ENCODE measurements at regions not wholly inside any gene's neighbourhood (a gene's known extent, or its start where the extent isn't known, plus 50 kb on each side); places are given as distances from the start of the nearest gene placed in this dataset.

DNA sequence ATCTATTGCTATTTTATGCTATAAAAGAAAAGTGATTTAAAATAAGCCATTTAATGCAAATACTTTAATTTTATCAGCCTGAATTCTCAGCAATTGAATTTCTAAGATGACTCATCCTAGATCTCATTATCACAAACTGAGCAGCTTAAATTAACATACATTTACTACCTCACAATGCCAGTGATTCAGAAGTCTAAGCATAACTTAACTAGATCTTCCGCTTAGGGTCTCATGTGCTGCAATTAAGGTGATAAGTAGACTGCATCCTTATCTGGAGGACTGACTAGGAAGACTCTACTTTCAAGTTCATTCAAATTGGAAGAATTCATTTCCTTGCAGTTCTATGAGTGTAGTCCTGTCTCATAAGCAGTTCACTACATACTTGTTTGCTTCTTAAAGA is 286.6 kb downstream of the COL11A1 start:
- Histone ChIP-seq H3K27me3 (no peaks in the 10 kb centered on the region), H3K9me3 (peaks cover 0 to 6% (median 0%) of the 10 kb centered on the region in 11 donors), H3K27ac (no peak overlapping the region), H3K4me3 (no peak overlapping the region), H3K36me3 (no peaks in the 10 kb centered on the region), H3K4me1 (no peaks in the 10 kb centered on the region)
- no peak for ATAC-seq
- TF ChIP-seq, protein P1, sequence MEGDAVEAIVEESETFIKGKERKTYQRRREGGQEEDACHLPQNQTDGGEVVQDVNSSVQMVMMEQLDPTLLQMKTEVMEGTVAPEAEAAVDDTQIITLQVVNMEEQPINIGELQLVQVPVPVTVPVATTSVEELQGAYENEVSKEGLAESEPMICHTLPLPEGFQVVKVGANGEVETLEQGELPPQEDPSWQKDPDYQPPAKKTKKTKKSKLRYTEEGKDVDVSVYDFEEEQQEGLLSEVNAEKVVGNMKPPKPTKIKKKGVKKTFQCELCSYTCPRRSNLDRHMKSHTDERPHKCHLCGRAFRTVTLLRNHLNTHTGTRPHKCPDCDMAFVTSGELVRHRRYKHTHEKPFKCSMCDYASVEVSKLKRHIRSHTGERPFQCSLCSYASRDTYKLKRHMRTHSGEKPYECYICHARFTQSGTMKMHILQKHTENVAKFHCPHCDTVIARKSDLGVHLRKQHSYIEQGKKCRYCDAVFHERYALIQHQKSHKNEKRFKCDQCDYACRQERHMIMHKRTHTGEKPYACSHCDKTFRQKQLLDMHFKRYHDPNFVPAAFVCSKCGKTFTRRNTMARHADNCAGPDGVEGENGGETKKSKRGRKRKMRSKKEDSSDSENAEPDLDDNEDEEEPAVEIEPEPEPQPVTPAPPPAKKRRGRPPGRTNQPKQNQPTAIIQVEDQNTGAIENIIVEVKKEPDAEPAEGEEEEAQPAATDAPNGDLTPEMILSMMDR (IDR thresholded peaks at IDR 0.05) = no peak
- WGBS, 2 donors = 78 to 83% methylated on average over 1 of the region's 1 CpG
- DNase-seq = no peak
- intact Hi-C loops (cut with DNase I) = no loop called here

DNA sequence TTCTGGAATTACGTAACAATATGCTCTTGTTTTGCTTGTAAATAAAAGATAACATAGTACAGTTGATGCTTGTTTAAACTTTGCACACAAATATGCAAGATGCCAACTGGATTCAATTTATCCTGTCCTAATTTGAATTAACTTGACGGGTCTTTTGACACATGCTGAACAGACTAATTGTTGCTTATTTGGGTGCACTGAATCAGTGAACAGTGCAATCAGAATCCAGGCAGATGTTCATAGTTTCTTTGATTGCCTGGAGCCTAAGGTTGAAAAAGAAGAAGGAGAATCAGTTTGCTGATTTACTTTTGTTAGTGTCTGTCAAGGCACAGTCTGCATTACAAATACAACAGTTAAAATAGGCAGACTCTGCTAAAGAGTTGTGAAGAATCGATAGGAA is 307.9 kb downstream of the COL11A1 start:
- intact Hi-C loops (cut with DNase I) = no loop called here

DNA sequence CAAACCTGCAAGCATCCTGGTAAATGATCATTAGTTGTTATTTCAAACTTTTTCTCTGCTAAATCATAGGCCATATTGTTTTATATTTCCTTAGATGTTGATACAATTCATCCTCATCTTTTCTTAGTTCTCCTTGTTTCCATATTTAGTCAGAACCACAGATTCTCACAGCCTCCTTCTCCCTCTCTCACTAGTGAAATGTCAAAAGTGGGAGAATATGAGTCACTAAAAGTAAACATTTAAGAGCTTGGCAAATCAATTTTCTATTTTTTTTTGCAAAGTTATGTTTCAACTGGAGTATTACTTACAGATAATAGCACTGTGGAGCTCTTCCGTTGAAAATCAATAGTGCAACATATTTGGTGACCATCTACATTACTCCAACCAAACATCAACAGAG is 308.8 kb downstream of the COL11A1 start:
- intact Hi-C loops (cut with DNase I) = no loop called here
- Histone ChIP-seq H3K27ac (no peak overlapping the region), H3K4me1 (no peaks in the 10 kb centered on the region), H3K4me3 (no peak overlapping the region), H3K36me3 (no peaks in the 10 kb centered on the region), H3K9me3 (peaks cover 0 to 8% (median 0%) of the 10 kb centered on the region in 11 donors), H3K27me3 (no peaks in the 10 kb centered on the region)
- DNase-seq (no peak), ATAC-seq (no peak)
- 73 to 83% methylated on average over 1 of the region's 1 CpG for whole genome bisulfite sequencing, 2 donors
- TF ChIP-seq, protein P1 (IDR thresholded peaks at IDR 0.05) = no peak

More for the DNA sequence above, 307.9 kb downstream of the COL11A1 start:
- no peaks in the 10 kb centered on the region for H3K27me3 ChIP-seq
- TF ChIP-seq, protein P1 (IDR thresholded peaks at IDR 0.05) = no peak
- 64 to 78% methylated on average over 3 of the region's 3 CpGs for WGBS, 2 donors
- DNase-seq (no peak), ATAC-seq (no peak)
- no peaks in the 10 kb centered on the region for H3K4me1 ChIP-seq
- H3K27ac ChIP-seq = no peak overlapping the region
- H3K36me3 ChIP-seq = no peaks in the 10 kb centered on the region
- peaks cover 0 to 11% (median 0%) of the 10 kb centered on the region in 11 donors for H3K9me3 ChIP-seq
- H3K4me3 ChIP-seq = no peak overlapping the region

DNA sequence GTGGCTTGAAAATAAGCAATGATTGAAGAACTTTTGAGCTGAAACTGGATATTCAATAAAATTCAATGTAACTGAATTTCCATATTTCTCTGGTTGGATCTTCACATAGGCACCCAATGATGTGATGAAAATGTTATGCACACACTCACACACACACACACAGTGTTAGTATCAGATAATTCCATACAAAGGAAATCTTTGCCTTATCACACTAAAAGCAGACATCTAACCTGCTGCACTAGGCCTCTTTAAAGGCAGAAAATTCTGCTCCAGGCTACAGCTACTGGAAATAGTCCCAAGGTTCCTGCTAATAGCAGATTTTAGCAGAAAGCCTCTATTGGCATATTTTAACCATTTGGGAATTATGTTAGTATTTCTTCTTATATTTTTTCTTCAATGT is 309.6 kb downstream of the COL11A1 start:
- Histone ChIP-seq H3K27ac (no peak overlapping the region), H3K4me1 (no peaks in the 10 kb centered on the region), H3K27me3 (no peaks in the 10 kb centered on the region), H3K36me3 (no peaks in the 10 kb centered on the region), H3K4me3 (no peak overlapping the region), H3K9me3 (peaks cover 0 to 3% (median 0%) of the 10 kb centered on the region in 11 donors)
- TF ChIP-seq, protein P1 (IDR thresholded peaks at IDR 0.05) = no peak
- intact Hi-C loops (cut with DNase I) = no loop called here
- DNase-seq (no peak), ATAC-seq (no peak)

DNA sequence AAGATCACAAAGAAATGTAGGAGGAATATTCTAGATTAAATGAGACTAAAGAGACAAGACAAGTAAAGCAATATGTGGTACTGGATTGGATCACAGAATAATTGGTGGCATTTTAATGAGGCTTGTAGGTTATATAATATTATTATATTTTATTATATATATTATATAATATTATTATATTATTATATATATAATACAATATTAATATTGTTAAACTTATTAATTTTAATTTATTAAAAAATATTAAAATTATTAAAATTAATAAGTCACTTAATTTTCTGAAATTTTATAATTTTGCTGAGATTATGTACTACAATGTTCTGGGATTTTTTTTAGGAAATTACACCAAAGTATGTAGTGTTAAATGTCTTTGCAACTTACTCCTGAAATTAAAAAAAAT is 311.9 kb downstream of the COL11A1 start:
- ATAC-seq (no peak), DNase-seq (no peak)
- intact Hi-C loops (cut with DNase I) = no loop called here
- Histone ChIP-seq H3K9me3 (no peaks in the 10 kb centered on the region), H3K27ac (no peak overlapping the region), H3K27me3 (no peaks in the 10 kb centered on the region), H3K4me1 (no peaks in the 10 kb centered on the region), H3K4me3 (no peak overlapping the region), H3K36me3 (no peaks in the 10 kb centered on the region)
- TF ChIP-seq, protein P1 (IDR thresholded peaks at IDR 0.05) = no peak
